GM12865 (cell line): ENCODE measurements at regions not wholly inside any gene's neighbourhood (a gene's known extent, or its start where the extent isn't known, plus 50 kb on each side); places are given as distances from the start of the nearest gene placed in this dataset.
"Not testable (repeated sequence)": the region's sequence is repeated elsewhere in the genome, so short reads cannot be mapped to it uniquely, and the experiment has no call there.

Source experiments
- DNase-seq: peaks from one replicate; pipeline ENCODE4 v3.0.0; 2010; ENCODE audit warnings: low read depth
- H3K4me3 ChIP-seq: 2 replicates; pipeline ENCODE4 v1.5.1; 2011; ENCODE audit warnings: mild to moderate bottlenecking, low read depth, low read length, control low read depth
- CTCF ChIP-seq: IDR thresholded peaks from 2 replicates; pipeline ENCODE4 v1.5.1; 2011; ENCODE audit warnings: low read length, control low read depth, low read depth, inconsistent platforms; ENCODE audit not compliant: insufficient read depth; ENCODE audit errors: missing control alignments

DNA sequence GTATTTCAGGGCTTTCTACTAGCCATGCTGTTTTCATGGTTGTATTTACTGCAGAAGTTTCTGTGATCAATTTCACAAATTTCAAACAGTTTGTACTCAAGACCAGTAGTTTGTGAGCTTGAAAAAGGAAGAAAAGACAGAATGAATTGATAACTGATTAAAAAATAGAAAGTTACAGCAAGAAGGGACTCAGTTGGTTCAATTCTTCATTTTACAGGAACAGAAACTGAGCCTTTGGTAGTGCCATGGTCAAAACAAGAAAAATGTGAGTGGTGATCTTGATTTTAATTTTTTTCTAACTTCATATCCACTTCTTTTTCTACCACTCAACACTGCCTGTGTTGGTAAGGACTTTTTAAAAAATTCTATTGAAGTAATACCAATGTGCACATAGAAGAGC lies 206.6 kb upstream of the NREP start:
- DNase-seq, result no peak

DNA sequence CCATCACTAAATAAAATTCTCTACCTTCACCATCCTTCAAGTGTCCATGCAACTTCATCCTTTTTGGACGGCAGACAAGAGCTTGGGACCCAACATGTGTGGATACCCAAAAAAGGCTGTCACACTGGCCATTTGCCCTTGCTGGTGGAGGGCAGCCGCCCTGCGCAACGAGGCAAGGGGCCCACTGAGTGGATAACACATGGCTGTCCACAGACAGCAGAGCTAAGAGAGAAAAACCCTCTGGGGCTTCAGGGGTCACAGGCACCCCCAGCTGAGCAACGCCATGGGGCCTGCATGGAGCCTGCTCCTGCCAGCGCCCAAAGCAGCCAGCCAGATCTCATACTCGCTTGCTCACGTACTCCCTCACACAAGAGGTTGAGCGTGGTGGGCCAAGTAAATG lies 205.9 kb upstream of the NREP start:
- no peak overlapping the region for H3K4me3 ChIP-seq
- TF ChIP-seq CTCF, result no peak
- DNase-seq, result no peak

More for the DNA sequence above, 206.6 kb upstream of the NREP start:
- no peak for TF ChIP-seq CTCF
- H3K4me3 ChIP-seq, result no peak overlapping the region

DNA sequence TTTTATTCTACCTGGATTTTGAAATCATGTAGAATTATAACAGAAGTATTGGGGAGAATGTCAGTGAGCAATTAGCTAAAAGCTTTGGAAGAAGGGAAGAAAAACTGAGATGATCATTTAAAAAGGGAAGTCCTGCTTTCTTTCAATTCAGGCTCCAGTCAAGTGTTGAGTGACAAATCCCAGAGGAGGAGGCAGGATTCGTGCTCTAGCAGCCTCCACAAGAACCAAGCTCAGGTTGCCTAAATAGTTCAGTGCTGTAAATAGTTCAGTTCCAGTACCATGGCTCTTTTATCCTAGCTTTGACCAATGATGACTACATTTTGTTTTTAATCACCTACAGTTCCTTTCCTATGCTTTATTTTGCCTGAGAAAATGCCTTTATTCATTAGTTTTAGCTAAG lies 204.9 kb upstream of the NREP start:
- no peak for TF ChIP-seq CTCF
- DNase-seq, result no peak
- no peak overlapping the region for H3K4me3 ChIP-seq

GRCh38 chr5:111960476-111961215 lies 203.7 kb upstream of the NREP start:
- no peak overlapping the region for H3K4me3 ChIP-seq
- TF ChIP-seq CTCF, result no peak
- DNase-seq, result no peak

- DNase-seq, result no peak
- TF ChIP-seq CTCF, result no peak
- H3K4me3 ChIP-seq, result no peak overlapping the region
These were observed 201.9 kb upstream of the NREP start for GRCh38 chr5:111958851-111959250.

DNA sequence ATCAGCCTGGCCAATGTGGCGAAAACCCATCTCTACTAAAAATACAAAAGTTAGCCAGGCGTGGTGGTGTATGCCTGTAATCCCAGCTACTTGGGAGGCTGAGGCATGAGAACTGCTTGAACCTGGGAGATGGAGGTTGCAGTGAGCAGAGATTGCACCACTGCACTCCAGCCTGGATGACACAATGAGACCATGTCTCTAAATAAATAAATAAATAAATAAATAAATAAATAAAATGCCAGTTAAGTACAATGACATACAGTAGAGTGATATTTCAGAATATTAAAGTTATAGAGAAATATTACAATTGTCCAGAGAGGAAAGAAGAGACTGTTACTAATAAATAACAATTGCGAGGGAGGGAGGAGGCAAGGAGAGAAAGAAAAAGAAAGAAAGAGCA lies 199.8 kb upstream of the NREP start:
- DNase-seq, H3K4me3 ChIP-seq: not testable (repeated sequence)

DNA sequence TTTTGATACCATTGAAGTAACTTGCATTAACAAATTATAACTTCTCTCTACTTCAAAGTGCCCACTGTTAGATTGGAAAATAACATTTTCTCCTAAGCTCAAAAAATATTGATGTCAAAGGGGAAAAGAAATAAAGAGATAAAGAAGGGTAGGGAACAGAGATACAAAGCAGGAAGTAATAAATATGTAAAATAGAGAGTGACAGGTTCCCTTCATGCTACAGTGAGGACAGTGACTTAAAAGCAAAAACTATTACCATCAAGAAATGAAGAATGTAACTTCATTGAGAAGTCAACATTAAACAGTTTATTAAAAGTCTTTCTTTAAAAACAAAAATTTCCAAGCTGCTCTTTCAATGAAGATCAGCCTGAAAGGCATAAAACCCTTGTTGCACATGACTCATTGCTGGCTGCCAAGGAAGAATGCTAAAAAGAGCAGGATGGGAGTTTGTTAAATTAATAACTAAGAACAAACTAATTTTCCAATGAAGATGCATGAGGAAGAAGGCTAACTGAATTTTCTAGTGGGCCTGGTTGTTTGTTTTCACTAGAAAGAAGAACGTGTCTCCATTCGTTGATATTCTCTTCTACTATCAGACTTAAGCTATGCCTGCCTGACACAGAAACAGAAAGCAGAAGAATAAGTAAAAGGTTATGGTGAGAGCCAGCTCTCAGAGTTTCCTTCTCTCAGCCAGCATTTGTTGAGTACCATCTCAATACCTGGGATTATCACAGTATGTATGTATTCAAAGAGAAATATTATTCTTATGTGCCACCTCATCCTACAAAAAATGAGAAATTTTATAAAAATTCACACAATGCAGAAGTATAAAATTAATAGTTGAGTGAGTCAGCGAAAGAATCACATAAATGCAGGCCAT lies 197.8 kb upstream of the NREP start:
- TF ChIP-seq CTCF, result no peak
- no peak overlapping the region for H3K4me3 ChIP-seq
- peak; percentile 28 for DNase-seq
